Neural progenitor cell (in vitro differentiated cells): ENCODE measurements at regions not wholly inside any gene's neighbourhood (a gene's known extent, or its start where the extent isn't known, plus 50 kb on each side); places are given as distances from the start of the nearest gene placed in this dataset.
"Not testable (repeated sequence)": the region's sequence is repeated elsewhere in the genome, so short reads cannot be mapped to it uniquely, and the experiment has no call there.

Source experiments
- DNase-seq: peaks from one replicate; pipeline ENCODE4 v3.0.0-alpha.2; 2016; ENCODE audit warnings: low spot score
- H2AFZ ChIP-seq: fragments of 200-600 bp; sonication (generic); replicated peaks from 2 replicates; pipeline ENCODE4 v1.6.1; 2016; ENCODE audit warnings: antibody characterized with exemption
- H3F3A ChIP-seq: fragments of 200-600 bp; sonication (generic); 2 replicates; pipeline ENCODE4 v1.6.1; 2016; ENCODE audit warnings: antibody characterized with exemption, low read depth
- H3K27ac ChIP-seq: fragments of 200-600 bp; sonication (generic); 2 replicates; pipeline ENCODE4 v1.5.1; 2016; ENCODE audit warnings: mild to moderate bottlenecking
- H3K27me3 ChIP-seq: fragments of 200-600 bp; sonication (generic); 2 replicates; pipeline ENCODE4 v1.6.1; 2016; ENCODE audit warnings: mild to moderate bottlenecking, moderate library complexity
- H3K36me3 ChIP-seq: fragments of 200-600 bp; sonication (generic); 2 replicates; pipeline ENCODE4 v1.5.1; 2016
- H3K4me1 ChIP-seq: fragments of 200-600 bp; sonication (generic); 2 replicates; pipeline ENCODE4 v1.6.1; 2016; ENCODE audit warnings: mixed run types
- H3K4me2 ChIP-seq: fragments of 200-600 bp; sonication (generic); 2 replicates; pipeline ENCODE4 v1.6.1; 2016
- H3K4me3 ChIP-seq: fragments of 200-600 bp; sonication (generic); 2 replicates; pipeline ENCODE4 v1.5.1; 2016
- H3K79me2 ChIP-seq: fragments of 200-600 bp; sonication (generic); 2 replicates; pipeline ENCODE4 v1.6.1; 2016; ENCODE audit warnings: low read depth
- H3K9ac ChIP-seq: fragments of 200-600 bp; sonication (generic); 2 replicates; pipeline ENCODE4 v1.6.1; 2016
- H3K9me3 ChIP-seq: fragments of 200-600 bp; sonication (generic); 2 replicates; pipeline ENCODE4 v1.5.1; 2016; ENCODE audit warnings: low read depth
- H4K20me1 ChIP-seq: fragments of 200-600 bp; sonication (generic); 2 replicates; pipeline ENCODE4 v1.6.1; 2016; ENCODE audit warnings: low read depth
- H3K27ac Mint-ChIP-seq: 3 replicates; pipeline ENCODE4 v1.8.0; 2021; ENCODE audit warnings: mixed read lengths
- H3K27me3 Mint-ChIP-seq: 2 replicates; pipeline ENCODE4 v1.8.0; 2022; ENCODE audit warnings: low read depth, mild to moderate bottlenecking, inconsistent platforms, moderate library complexity, mixed read lengths; ENCODE audit not compliant: insufficient read depth
- H3K36me3 Mint-ChIP-seq: 3 replicates; pipeline ENCODE4 v1.8.0; 2021; ENCODE audit warnings: mixed read lengths
- H3K4me1 Mint-ChIP-seq: 3 replicates; pipeline ENCODE4 v1.8.0; 2021; ENCODE audit warnings: mixed read lengths
- H3K4me3 Mint-ChIP-seq: 3 replicates; pipeline ENCODE4 v1.8.0; 2021; ENCODE audit warnings: mild to moderate bottlenecking, moderate library complexity, mixed read lengths
- H3K9me3 Mint-ChIP-seq: 3 replicates; pipeline ENCODE4 v1.8.0; 2020; ENCODE audit warnings: mixed read lengths
- EZH2 ChIP-seq: fragments of 200-600 bp; sonication (generic); IDR thresholded peaks from 2 replicates; pipeline ENCODE4 v1.6.1; 2017; ENCODE audit warnings: antibody characterized with exemption, mild to moderate bottlenecking, moderate library complexity
- EZH2phosphoT487 ChIP-seq: fragments of 200-600 bp; sonication (generic); IDR thresholded peaks from 2 replicates; pipeline ENCODE4 v1.6.1; 2017; ENCODE audit warnings: antibody characterized with exemption
- TF ChIP-seq, protein P1 (sequence below): fragments of 200-600 bp; sonication (generic); IDR thresholded peaks from 2 replicates; pipeline ENCODE4 v1.5.1; 2017; ENCODE audit warnings: antibody characterized with exemption, mild to moderate bottlenecking

DNA sequence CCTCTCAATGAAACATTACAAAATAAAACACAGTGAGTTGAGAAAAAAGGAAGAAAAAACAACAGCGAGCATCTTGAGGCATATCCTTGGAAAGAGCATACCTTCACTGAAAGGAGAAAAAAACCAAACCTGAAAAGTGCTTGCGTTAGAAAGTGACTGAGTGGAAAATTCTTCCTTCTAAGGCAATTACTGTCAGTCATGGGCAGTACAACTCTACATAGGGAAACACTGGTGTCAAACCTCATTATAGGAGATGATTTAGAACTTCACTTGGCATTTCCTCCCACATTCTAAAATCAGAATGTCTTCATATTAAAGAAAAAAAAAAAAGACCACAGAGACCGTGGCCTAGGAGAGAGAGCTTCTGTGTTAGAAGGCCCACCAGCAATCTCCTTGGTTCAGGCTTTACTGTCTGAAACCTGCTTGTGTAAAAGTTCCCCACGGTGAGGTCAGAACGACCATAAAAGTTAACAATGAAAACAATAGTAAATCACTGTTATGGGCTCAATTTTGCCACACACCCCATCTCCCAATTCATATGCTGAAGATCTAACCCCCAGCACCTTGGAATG is 91.1 kb upstream of the CRY1 start:
- peaks cover 5% of the 10 kb centered on the region for H3K27me3 Mint-ChIP-seq
- Histone ChIP-seq H3K4me2 (no peak overlapping the region), H2AFZ (no peak overlapping the region), H3K36me3 (no peaks in the 10 kb centered on the region), H4K20me1 (no peaks in the 10 kb centered on the region), H3K9me3 (no peaks in the 10 kb centered on the region), H3K27me3 (no peaks in the 10 kb centered on the region), H3K4me1 (no peaks in the 10 kb centered on the region), H3K27ac (no peak overlapping the region), H3F3A (no peaks in the 10 kb centered on the region), H3K9ac (no peak overlapping the region), H3K79me2 (no peaks in the 10 kb centered on the region), H3K4me3 (no peak overlapping the region)
- no peak for DNase-seq
- H3K4me1 Mint-ChIP-seq: peaks cover 4% of the 10 kb centered on the region
- TF ChIP-seq, protein P1, sequence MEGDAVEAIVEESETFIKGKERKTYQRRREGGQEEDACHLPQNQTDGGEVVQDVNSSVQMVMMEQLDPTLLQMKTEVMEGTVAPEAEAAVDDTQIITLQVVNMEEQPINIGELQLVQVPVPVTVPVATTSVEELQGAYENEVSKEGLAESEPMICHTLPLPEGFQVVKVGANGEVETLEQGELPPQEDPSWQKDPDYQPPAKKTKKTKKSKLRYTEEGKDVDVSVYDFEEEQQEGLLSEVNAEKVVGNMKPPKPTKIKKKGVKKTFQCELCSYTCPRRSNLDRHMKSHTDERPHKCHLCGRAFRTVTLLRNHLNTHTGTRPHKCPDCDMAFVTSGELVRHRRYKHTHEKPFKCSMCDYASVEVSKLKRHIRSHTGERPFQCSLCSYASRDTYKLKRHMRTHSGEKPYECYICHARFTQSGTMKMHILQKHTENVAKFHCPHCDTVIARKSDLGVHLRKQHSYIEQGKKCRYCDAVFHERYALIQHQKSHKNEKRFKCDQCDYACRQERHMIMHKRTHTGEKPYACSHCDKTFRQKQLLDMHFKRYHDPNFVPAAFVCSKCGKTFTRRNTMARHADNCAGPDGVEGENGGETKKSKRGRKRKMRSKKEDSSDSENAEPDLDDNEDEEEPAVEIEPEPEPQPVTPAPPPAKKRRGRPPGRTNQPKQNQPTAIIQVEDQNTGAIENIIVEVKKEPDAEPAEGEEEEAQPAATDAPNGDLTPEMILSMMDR: no peak
- TF ChIP-seq EZH2 (no peak), EZH2phosphoT487 (no peak)
- H3K4me3 Mint-ChIP-seq: no peak overlapping the region
- H3K36me3 Mint-ChIP-seq: no peaks in the 10 kb centered on the region
- no peak overlapping the region for H3K27ac Mint-ChIP-seq
- H3K9me3 Mint-ChIP-seq: peaks cover 9% of the 10 kb centered on the region

DNA sequence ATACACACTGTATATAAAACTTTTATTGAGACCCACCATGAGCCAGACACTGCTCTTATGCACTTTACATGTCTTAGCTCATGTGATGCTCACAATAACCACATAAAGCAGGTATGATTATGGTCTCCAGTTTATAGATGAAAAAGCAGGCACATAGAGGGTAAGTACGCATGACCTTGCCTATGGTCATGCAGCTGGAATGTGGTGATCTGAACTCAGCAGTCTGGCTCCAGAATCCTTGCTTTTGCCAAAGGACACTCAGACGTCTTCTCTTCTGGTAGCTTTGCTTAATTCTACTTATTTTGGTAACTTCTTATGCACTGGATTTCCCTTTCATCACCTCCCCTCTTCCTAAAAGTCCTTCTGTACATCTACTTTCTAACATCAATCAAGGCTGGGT is 103.3 kb upstream of the CRY1 start:
- Histone ChIP-seq H3K27me3 (no peaks in the 10 kb centered on the region), H3K79me2 (no peaks in the 10 kb centered on the region), H3F3A (no peaks in the 10 kb centered on the region), H3K27ac (no peak overlapping the region), H3K4me2 (no peak overlapping the region), H4K20me1 (no peaks in the 10 kb centered on the region), H3K36me3 (no peaks in the 10 kb centered on the region), H2AFZ (no peak overlapping the region), H3K4me1 (no peaks in the 10 kb centered on the region), H3K9me3 (no peaks in the 10 kb centered on the region), H3K4me3 (no peak overlapping the region), H3K9ac (no peak overlapping the region)
- H3K36me3 Mint-ChIP-seq: no peaks in the 10 kb centered on the region
- H3K4me1 Mint-ChIP-seq: no peaks in the 10 kb centered on the region
- no peaks in the 10 kb centered on the region for H3K27me3 Mint-ChIP-seq
- no peak for DNase-seq
- no peak overlapping the region for H3K4me3 Mint-ChIP-seq
- no peak overlapping the region for H3K27ac Mint-ChIP-seq
- no peaks in the 10 kb centered on the region for H3K9me3 Mint-ChIP-seq
- TF ChIP-seq, protein P1: no peak
- no peak for TF ChIP-seq EZH2
- TF ChIP-seq EZH2phosphoT487: no peak

GRCh38 chr12:107200394-107200793 is 107.0 kb upstream of the CRY1 start:
- H3K4me3 Mint-ChIP-seq: no peak overlapping the region
- Histone ChIP-seq H3K27ac (no peak overlapping the region), H3K4me1 (no peaks in the 10 kb centered on the region), H4K20me1 (no peaks in the 10 kb centered on the region), H3K27me3 (no peaks in the 10 kb centered on the region), H3K9ac (no peak overlapping the region), H3K9me3 (no peaks in the 10 kb centered on the region), H2AFZ (no peak overlapping the region), H3K4me3 (no peak overlapping the region), H3K4me2 (no peak overlapping the region), H3K79me2 (no peaks in the 10 kb centered on the region), H3K36me3 (no peaks in the 10 kb centered on the region), H3F3A (no peaks in the 10 kb centered on the region)
- H3K9me3 Mint-ChIP-seq: no peaks in the 10 kb centered on the region
- H3K27ac Mint-ChIP-seq: no peak overlapping the region
- no peak for TF ChIP-seq EZH2
- TF ChIP-seq EZH2phosphoT487: no peak
- no peaks in the 10 kb centered on the region for H3K4me1 Mint-ChIP-seq
- no peak for DNase-seq
- no peaks in the 10 kb centered on the region for H3K36me3 Mint-ChIP-seq
- H3K27me3 Mint-ChIP-seq: no peaks in the 10 kb centered on the region

DNA sequence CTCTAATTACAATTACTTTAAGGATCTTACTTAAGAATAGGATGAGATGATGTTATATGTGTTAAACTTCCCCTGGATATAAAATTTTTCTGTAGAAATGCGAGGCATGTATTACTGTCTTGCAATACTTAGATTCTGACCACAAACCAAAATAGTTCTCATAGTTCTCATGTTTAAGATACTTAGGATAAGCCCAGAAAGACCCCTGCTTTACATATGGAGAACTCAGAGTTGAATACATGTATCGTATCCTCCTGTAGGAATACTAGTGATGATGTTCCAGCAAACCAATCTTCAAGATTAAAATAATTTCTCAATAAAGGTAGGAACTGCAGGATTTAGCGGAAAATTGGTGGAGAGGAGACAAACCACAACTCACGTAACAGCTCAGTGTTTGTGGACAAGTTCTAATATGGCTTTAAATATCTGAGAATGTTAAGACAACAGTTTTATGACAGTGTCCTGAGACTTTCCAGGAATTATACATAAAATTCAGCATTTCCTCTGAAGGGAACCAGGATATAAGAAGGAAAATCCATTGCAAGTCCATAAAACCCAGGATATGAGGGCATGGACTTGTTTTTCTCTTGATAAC is 114.7 kb upstream of the CRY1 start:
- no peak overlapping the region for H3K27ac ChIP-seq
- H3K9me3 ChIP-seq: no peaks in the 10 kb centered on the region
- no peak overlapping the region for H3K9ac ChIP-seq
- Mint-ChIP-seq H3K4me1 (no peaks in the 10 kb centered on the region), H3K4me3 (no peak overlapping the region), H3K27me3 (no peaks in the 10 kb centered on the region), H3K9me3 (peaks cover 4% of the 10 kb centered on the region), H3K36me3 (no peaks in the 10 kb centered on the region), H3K27ac (no peak overlapping the region)
- H4K20me1 ChIP-seq: no peaks in the 10 kb centered on the region
- no peaks in the 10 kb centered on the region for H3K79me2 ChIP-seq
- H2AFZ ChIP-seq: no peak overlapping the region
- DNase-seq: no peak
- no peaks in the 10 kb centered on the region for H3K4me1 ChIP-seq
- H3K4me2 ChIP-seq: no peak overlapping the region
- H3K36me3 ChIP-seq: no peaks in the 10 kb centered on the region
- H3K27me3 ChIP-seq: no peaks in the 10 kb centered on the region
- no peaks in the 10 kb centered on the region for H3F3A ChIP-seq
- TF ChIP-seq, protein P1: no peak
- TF ChIP-seq EZH2: no peak
- TF ChIP-seq EZH2phosphoT487: no peak
- no peak overlapping the region for H3K4me3 ChIP-seq

GRCh38 chr12:107209700-107210099 is 116.4 kb upstream of the CRY1 start:
- not testable (repeated sequence) for H3K9me3 ChIP-seq, H2AFZ ChIP-seq, H3K27ac Mint-ChIP-seq, H3K27me3 Mint-ChIP-seq, H3K9ac ChIP-seq, H3K36me3 Mint-ChIP-seq, H3K4me3 ChIP-seq, H3K4me3 Mint-ChIP-seq, H3K27me3 ChIP-seq, H3K79me2 ChIP-seq, H3K27ac ChIP-seq, H3K9me3 Mint-ChIP-seq, H3F3A ChIP-seq, H3K4me1 Mint-ChIP-seq, H3K4me1 ChIP-seq, H3K36me3 ChIP-seq, DNase-seq, H3K4me2 ChIP-seq, H4K20me1 ChIP-seq

DNA sequence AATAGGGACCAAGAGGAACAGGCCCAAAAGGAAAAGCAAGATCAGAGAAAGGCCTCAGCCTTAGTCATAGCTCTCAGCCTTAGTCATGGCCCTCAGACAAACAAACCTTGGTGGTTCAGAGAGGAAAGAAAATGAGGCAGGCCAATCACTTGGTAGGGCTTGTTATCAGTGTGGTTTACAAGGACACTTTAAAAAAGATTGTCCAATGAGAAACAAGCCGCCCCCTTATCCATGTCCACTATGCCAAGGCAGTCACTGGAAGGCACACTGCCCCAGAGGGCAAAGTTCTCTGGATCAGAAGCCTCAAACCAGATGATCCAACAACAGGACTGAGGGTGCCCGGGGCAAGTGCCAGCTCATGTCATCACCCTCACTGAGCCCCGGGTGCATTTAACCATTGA is 121.0 kb upstream of the CRY1 start:
- not testable (repeated sequence) for H3K9me3 Mint-ChIP-seq, H3K79me2 ChIP-seq, H3F3A ChIP-seq, H3K36me3 ChIP-seq, H3K27ac ChIP-seq, H3K4me2 ChIP-seq, H3K27me3 Mint-ChIP-seq, H4K20me1 ChIP-seq, H3K4me3 Mint-ChIP-seq, H3K4me1 Mint-ChIP-seq, H3K4me1 ChIP-seq, H2AFZ ChIP-seq, H3K9me3 ChIP-seq, H3K36me3 Mint-ChIP-seq, H3K27me3 ChIP-seq, H3K27ac Mint-ChIP-seq, DNase-seq, H3K4me3 ChIP-seq, H3K9ac ChIP-seq
